ENCODE measurements at regions not wholly inside any gene's neighbourhood (a gene's known extent, or its start where the extent isn't known, plus 50 kb on each side); places are given as distances from the start of the nearest gene placed in this dataset.

DNA sequence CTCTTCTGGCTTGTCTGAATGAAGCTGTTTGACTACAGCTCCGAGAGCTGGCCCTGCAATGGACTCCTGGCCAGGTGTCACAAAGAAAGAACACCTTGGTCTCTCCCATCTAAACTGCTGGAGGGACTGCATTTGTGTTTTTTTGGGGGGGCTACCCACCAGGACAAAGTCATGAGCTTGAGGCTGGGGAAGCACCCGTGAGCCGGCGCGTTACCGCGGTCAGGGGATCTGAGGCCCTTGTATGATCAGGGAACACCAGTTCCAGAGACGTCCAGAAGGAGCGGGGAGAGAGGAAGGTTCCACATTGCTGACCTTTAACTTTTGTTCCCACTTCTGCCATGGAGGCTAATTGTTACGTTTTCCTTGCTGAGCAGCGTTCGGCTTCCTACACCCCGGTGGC is 84.5 kb upstream of the C1orf174 start:
- TF ChIP-seq, protein P1, sequence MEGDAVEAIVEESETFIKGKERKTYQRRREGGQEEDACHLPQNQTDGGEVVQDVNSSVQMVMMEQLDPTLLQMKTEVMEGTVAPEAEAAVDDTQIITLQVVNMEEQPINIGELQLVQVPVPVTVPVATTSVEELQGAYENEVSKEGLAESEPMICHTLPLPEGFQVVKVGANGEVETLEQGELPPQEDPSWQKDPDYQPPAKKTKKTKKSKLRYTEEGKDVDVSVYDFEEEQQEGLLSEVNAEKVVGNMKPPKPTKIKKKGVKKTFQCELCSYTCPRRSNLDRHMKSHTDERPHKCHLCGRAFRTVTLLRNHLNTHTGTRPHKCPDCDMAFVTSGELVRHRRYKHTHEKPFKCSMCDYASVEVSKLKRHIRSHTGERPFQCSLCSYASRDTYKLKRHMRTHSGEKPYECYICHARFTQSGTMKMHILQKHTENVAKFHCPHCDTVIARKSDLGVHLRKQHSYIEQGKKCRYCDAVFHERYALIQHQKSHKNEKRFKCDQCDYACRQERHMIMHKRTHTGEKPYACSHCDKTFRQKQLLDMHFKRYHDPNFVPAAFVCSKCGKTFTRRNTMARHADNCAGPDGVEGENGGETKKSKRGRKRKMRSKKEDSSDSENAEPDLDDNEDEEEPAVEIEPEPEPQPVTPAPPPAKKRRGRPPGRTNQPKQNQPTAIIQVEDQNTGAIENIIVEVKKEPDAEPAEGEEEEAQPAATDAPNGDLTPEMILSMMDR (IDR thresholded peaks at IDR 0.05) = no peak
- TF ChIP-seq POLR2A (IDR thresholded peaks at IDR 0.05) (no peak), EP300 (IDR thresholded peaks at IDR 0.05) (no peak)

All from tibial nerve (tissue), 4 donors.